ENCODE measurements at regions not wholly inside any gene's neighbourhood (a gene's known extent, or its start where the extent isn't known, plus 50 kb on each side); places are given as distances from the start of the nearest gene placed in this dataset.

DNA sequence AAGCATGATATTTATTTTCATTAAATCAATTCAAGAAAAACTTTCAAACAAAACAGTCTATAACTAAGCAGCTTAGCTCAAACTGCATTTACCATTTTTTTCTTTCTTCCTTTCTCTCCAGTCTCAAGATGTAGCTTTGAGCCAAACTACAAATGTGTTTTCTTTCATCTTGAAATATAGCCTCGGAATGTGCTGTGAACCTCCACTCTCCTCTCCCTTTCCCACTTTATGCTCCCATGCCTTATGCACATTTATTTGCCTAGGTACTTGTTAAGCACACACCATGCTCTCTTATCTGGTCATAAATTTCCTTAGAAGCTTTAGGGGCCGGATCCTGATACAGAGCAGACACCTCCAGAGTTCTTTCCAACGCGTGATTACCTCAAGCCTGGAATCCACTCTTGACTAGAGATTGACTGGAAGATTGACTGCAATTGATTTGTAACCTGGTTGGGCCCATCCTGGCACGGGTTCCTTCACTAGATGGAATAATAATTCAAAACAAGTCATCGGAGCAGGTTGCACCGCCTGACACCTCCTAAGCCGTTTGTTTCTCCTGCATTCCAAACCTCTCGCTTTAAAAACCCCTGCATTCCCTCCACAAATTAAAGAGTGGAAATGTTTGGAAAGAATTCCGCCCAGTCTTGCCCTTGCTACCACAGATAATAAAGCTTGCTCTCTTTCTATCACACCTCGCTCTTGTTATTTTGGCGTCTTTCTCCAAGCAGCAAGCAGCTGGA lies 344.7 kb downstream of the CHL1 start:
- no TSS peak for BruUV-seq (replicated peaks)
- DNase-seq (ENCODE audit: low read depth, low spot score) = no peak
- H3K27me3 ChIP-seq (ENCODE audit: control insufficient read depth, insufficient read depth, low read length) = no peaks in the 10 kb centered on the region
- H3K4me1 ChIP-seq (ENCODE audit: control insufficient read depth, insufficient read depth, low read length) = no peaks in the 10 kb centered on the region
- no peak for ATAC-seq
- ChIA-PET CTCF (no interaction called here), POLR2A (no interaction called here)
- no peak overlapping the region for H3K27ac ChIP-seq (ENCODE audit: low read length)
- intact Hi-C loops (cut with micrococcal nuclease; ENCODE audit: unreplicated experiment) (no loop called here), in situ Hi-C loops (cut with HindIII; ENCODE audit: low pct_unique_long_range_greater_than_20kb, low sequenced_read_pairs) (no loop called here)
- H3K4me3 ChIP-seq (ENCODE audit: low read depth in 2 of 2, low read length in 2 of 2) = no peak overlapping the region
- TF ChIP-seq, protein P1, sequence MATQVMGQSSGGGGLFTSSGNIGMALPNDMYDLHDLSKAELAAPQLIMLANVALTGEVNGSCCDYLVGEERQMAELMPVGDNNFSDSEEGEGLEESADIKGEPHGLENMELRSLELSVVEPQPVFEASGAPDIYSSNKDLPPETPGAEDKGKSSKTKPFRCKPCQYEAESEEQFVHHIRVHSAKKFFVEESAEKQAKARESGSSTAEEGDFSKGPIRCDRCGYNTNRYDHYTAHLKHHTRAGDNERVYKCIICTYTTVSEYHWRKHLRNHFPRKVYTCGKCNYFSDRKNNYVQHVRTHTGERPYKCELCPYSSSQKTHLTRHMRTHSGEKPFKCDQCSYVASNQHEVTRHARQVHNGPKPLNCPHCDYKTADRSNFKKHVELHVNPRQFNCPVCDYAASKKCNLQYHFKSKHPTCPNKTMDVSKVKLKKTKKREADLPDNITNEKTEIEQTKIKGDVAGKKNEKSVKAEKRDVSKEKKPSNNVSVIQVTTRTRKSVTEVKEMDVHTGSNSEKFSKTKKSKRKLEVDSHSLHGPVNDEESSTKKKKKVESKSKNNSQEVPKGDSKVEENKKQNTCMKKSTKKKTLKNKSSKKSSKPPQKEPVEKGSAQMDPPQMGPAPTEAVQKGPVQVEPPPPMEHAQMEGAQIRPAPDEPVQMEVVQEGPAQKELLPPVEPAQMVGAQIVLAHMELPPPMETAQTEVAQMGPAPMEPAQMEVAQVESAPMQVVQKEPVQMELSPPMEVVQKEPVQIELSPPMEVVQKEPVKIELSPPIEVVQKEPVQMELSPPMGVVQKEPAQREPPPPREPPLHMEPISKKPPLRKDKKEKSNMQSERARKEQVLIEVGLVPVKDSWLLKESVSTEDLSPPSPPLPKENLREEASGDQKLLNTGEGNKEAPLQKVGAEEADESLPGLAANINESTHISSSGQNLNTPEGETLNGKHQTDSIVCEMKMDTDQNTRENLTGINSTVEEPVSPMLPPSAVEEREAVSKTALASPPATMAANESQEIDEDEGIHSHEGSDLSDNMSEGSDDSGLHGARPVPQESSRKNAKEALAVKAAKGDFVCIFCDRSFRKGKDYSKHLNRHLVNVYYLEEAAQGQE (IDR thresholded peaks at IDR 0.05; ENCODE audit: insufficient read depth in 1 of 2, low read depth in 2 of 2, low read length in 1 of 2) = no peak
- TF ChIP-seq, protein P2, sequence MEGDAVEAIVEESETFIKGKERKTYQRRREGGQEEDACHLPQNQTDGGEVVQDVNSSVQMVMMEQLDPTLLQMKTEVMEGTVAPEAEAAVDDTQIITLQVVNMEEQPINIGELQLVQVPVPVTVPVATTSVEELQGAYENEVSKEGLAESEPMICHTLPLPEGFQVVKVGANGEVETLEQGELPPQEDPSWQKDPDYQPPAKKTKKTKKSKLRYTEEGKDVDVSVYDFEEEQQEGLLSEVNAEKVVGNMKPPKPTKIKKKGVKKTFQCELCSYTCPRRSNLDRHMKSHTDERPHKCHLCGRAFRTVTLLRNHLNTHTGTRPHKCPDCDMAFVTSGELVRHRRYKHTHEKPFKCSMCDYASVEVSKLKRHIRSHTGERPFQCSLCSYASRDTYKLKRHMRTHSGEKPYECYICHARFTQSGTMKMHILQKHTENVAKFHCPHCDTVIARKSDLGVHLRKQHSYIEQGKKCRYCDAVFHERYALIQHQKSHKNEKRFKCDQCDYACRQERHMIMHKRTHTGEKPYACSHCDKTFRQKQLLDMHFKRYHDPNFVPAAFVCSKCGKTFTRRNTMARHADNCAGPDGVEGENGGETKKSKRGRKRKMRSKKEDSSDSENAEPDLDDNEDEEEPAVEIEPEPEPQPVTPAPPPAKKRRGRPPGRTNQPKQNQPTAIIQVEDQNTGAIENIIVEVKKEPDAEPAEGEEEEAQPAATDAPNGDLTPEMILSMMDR (IDR thresholded peaks at IDR 0.05) = no peak
- no peak for TF ChIP-seq TCF7L2 (IDR thresholded peaks at IDR 0.05; ENCODE audit: low read depth, low read length)
- TF ChIP-seq SIN3A (IDR thresholded peaks at IDR 0.05; ENCODE audit: borderline replicate concordance, insufficient read depth, low read depth, low read length) = no peak
- TF ChIP-seq POLR2AphosphoS5 (IDR thresholded peaks at IDR 0.05; ENCODE audit: low read depth, low read length) = no peak
- H3K9me3 ChIP-seq (ENCODE audit: control insufficient read depth, insufficient read depth, low read depth, low read length) = no peaks in the 10 kb centered on the region
- H3K36me3 ChIP-seq (ENCODE audit: control insufficient read depth, insufficient read depth, low read length) = no peaks in the 10 kb centered on the region

- DNase-seq (ENCODE audit: low read depth, low spot score) (no peak), ATAC-seq (no peak)
- Histone ChIP-seq H3K36me3 (ENCODE audit: control insufficient read depth, insufficient read depth, low read length) (no peaks in the 10 kb centered on the region), H3K4me3 (ENCODE audit: low read depth in 2 of 2, low read length in 2 of 2) (no peak overlapping the region), H3K9me3 (ENCODE audit: control insufficient read depth, insufficient read depth, low read depth, low read length) (no peaks in the 10 kb centered on the region), H3K27me3 (ENCODE audit: control insufficient read depth, insufficient read depth, low read length) (no peaks in the 10 kb centered on the region), H3K4me1 (ENCODE audit: control insufficient read depth, insufficient read depth, low read length) (no peaks in the 10 kb centered on the region), H3K27ac (ENCODE audit: low read length) (no peak overlapping the region)
- CTCF ChIA-PET = no interaction called here
- TF ChIP-seq SIN3A (IDR thresholded peaks at IDR 0.05; ENCODE audit: borderline replicate concordance, insufficient read depth, low read depth, low read length) (no peak), TCF7L2 (IDR thresholded peaks at IDR 0.05; ENCODE audit: low read depth, low read length) (no peak), POLR2AphosphoS5 (IDR thresholded peaks at IDR 0.05; ENCODE audit: low read depth, low read length) (no peak)
- TF ChIP-seq, protein P2 (IDR thresholded peaks at IDR 0.05) = no peak
- TF ChIP-seq, protein P1 (IDR thresholded peaks at IDR 0.05; ENCODE audit: insufficient read depth in 1 of 2, low read depth in 2 of 2, low read length in 1 of 2) = no peak
- in situ Hi-C loops (cut with HindIII; ENCODE audit: low pct_unique_long_range_greater_than_20kb, low sequenced_read_pairs) = no loop called here
- intact Hi-C loops (cut with micrococcal nuclease; ENCODE audit: unreplicated experiment) = no loop called here
- no TSS peak for BruUV-seq (replicated peaks)
- POLR2A ChIA-PET = no interaction called here
Observed at GRCh38 chr3:542021-542420, 345.5 kb downstream of the CHL1 start.
